ENCODE measurements at regions not wholly inside any gene's neighbourhood (a gene's known extent, or its start where the extent isn't known, plus 50 kb on each side); places are given as distances from the start of the nearest gene placed in this dataset.
"Not testable (repeated sequence)": the region's sequence is repeated elsewhere in the genome, so short reads cannot be mapped to it uniquely, and the experiment has no call there.

- no peaks in the 10 kb centered on the region for H3K27me3 ChIP-seq (ENCODE audit: control insufficient read depth in 4 of 4, insufficient read depth in 4 of 4, low read length in 3 of 4)
- no peak overlapping the region for H3K27ac ChIP-seq (ENCODE audit: low read depth in 1 of 2, low read length in 2 of 2)
- no peak overlapping the region for H3K9ac ChIP-seq (ENCODE audit: low read depth in 1 of 2, low read length in 2 of 2)
- no peak for DNase-seq (ENCODE audit: low spot score)
- TF ChIP-seq EGR1 (IDR thresholded peaks at IDR 0.05; ENCODE audit: low read depth in 2 of 2) = no peak
- no peak for TF ChIP-seq GABPA (IDR thresholded peaks at IDR 0.05 in 1 of 2, conservative IDR thresholded peaks at IDR 0.05 in 1 of 2)
- TF ChIP-seq, protein P1, sequence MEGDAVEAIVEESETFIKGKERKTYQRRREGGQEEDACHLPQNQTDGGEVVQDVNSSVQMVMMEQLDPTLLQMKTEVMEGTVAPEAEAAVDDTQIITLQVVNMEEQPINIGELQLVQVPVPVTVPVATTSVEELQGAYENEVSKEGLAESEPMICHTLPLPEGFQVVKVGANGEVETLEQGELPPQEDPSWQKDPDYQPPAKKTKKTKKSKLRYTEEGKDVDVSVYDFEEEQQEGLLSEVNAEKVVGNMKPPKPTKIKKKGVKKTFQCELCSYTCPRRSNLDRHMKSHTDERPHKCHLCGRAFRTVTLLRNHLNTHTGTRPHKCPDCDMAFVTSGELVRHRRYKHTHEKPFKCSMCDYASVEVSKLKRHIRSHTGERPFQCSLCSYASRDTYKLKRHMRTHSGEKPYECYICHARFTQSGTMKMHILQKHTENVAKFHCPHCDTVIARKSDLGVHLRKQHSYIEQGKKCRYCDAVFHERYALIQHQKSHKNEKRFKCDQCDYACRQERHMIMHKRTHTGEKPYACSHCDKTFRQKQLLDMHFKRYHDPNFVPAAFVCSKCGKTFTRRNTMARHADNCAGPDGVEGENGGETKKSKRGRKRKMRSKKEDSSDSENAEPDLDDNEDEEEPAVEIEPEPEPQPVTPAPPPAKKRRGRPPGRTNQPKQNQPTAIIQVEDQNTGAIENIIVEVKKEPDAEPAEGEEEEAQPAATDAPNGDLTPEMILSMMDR (IDR thresholded peaks at IDR 0.05; ENCODE audit: low read depth, low read length, missing input control) = no peak
- no peak overlapping the region for H3K4me3 ChIP-seq (ENCODE audit: low read depth in 1 of 3, low read length in 3 of 3)
- no peaks in the 10 kb centered on the region for H3K4me1 ChIP-seq (ENCODE audit: control insufficient read depth in 4 of 4, insufficient read depth in 4 of 4, low read length in 3 of 4)
- WGBS = 64% methylated on average over 3 of the region's 3 CpGs
- H3K36me3 ChIP-seq (ENCODE audit: control insufficient read depth in 4 of 4, insufficient read depth in 3 of 4, low read depth in 1 of 4, low read length in 3 of 4) = no peaks in the 10 kb centered on the region
- H3K9me3 ChIP-seq (ENCODE audit: control insufficient read depth in 4 of 4, low read length in 3 of 4) = no peaks in the 10 kb centered on the region
Observed at GRCh38 chr6:48597951-48598350, 487.0 kb upstream of the PTCHD4 start.

GRCh38 chr6:48596830-48597229 lies 485.8 kb upstream of the PTCHD4 start:
- Histone ChIP-seq H3K27ac (ENCODE audit: low read depth in 1 of 2, low read length in 2 of 2) (no peak overlapping the region), H3K9me3 (ENCODE audit: control insufficient read depth in 4 of 4, low read length in 3 of 4) (no peaks in the 10 kb centered on the region), H3K9ac (ENCODE audit: low read depth in 1 of 2, low read length in 2 of 2) (no peak overlapping the region), H3K27me3 (ENCODE audit: control insufficient read depth in 4 of 4, insufficient read depth in 4 of 4, low read length in 3 of 4) (no peaks in the 10 kb centered on the region), H3K4me3 (ENCODE audit: low read depth in 1 of 3, low read length in 3 of 3) (no peak overlapping the region), H3K36me3 (ENCODE audit: control insufficient read depth in 4 of 4, insufficient read depth in 3 of 4, low read depth in 1 of 4, low read length in 3 of 4) (no peaks in the 10 kb centered on the region), H3K4me1 (ENCODE audit: control insufficient read depth in 4 of 4, insufficient read depth in 4 of 4, low read length in 3 of 4) (no peaks in the 10 kb centered on the region)
- no peak for DNase-seq (ENCODE audit: low spot score)
- TF ChIP-seq RAD21 (IDR thresholded peaks at IDR 0.05) (no peak), FOXA2 (IDR thresholded peaks at IDR 0.05) (no peak), RXRA (IDR thresholded peaks at IDR 0.05) (no peak), JUND (IDR thresholded peaks at IDR 0.05) (no peak), HNF4A (conservative IDR thresholded peaks at IDR 0.05) (no peak), EGR1 (IDR thresholded peaks at IDR 0.05; ENCODE audit: low read depth in 2 of 2) (no peak), TAF1 (conservative IDR thresholded peaks at IDR 0.05) (no peak), ATF3 (IDR thresholded peaks at IDR 0.05) (no peak), SP1 (IDR thresholded peaks at IDR 0.05) (no peak), HNF4G (IDR thresholded peaks at IDR 0.05) (no peak)
- TF ChIP-seq, protein P2, sequence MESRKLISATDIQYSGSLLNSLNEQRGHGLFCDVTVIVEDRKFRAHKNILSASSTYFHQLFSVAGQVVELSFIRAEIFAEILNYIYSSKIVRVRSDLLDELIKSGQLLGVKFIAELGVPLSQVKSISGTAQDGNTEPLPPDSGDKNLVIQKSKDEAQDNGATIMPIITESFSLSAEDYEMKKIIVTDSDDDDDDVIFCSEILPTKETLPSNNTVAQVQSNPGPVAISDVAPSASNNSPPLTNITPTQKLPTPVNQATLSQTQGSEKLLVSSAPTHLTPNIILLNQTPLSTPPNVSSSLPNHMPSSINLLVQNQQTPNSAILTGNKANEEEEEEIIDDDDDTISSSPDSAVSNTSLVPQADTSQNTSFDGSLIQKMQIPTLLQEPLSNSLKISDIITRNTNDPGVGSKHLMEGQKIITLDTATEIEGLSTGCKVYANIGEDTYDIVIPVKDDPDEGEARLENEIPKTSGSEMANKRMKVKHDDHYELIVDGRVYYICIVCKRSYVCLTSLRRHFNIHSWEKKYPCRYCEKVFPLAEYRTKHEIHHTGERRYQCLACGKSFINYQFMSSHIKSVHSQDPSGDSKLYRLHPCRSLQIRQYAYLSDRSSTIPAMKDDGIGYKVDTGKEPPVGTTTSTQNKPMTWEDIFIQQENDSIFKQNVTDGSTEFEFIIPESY (IDR thresholded peaks at IDR 0.05) = no peak
- TF ChIP-seq, protein P3, sequence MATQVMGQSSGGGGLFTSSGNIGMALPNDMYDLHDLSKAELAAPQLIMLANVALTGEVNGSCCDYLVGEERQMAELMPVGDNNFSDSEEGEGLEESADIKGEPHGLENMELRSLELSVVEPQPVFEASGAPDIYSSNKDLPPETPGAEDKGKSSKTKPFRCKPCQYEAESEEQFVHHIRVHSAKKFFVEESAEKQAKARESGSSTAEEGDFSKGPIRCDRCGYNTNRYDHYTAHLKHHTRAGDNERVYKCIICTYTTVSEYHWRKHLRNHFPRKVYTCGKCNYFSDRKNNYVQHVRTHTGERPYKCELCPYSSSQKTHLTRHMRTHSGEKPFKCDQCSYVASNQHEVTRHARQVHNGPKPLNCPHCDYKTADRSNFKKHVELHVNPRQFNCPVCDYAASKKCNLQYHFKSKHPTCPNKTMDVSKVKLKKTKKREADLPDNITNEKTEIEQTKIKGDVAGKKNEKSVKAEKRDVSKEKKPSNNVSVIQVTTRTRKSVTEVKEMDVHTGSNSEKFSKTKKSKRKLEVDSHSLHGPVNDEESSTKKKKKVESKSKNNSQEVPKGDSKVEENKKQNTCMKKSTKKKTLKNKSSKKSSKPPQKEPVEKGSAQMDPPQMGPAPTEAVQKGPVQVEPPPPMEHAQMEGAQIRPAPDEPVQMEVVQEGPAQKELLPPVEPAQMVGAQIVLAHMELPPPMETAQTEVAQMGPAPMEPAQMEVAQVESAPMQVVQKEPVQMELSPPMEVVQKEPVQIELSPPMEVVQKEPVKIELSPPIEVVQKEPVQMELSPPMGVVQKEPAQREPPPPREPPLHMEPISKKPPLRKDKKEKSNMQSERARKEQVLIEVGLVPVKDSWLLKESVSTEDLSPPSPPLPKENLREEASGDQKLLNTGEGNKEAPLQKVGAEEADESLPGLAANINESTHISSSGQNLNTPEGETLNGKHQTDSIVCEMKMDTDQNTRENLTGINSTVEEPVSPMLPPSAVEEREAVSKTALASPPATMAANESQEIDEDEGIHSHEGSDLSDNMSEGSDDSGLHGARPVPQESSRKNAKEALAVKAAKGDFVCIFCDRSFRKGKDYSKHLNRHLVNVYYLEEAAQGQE (IDR thresholded peaks at IDR 0.05) = no peak
- TF ChIP-seq, protein P1 (IDR thresholded peaks at IDR 0.05; ENCODE audit: low read depth, low read length, missing input control) = no peak

- not testable (repeated sequence) for H3K4me3 ChIP-seq (ENCODE audit: low read depth in 1 of 3, low read length in 3 of 3); DNase-seq (ENCODE audit: low spot score); H3K9ac ChIP-seq (ENCODE audit: low read depth in 1 of 2, low read length in 2 of 2); H3K4me1 ChIP-seq (ENCODE audit: control insufficient read depth in 4 of 4, insufficient read depth in 4 of 4, low read length in 3 of 4); H3K36me3 ChIP-seq (ENCODE audit: control insufficient read depth in 4 of 4, insufficient read depth in 3 of 4, low read depth in 1 of 4, low read length in 3 of 4); H3K27me3 ChIP-seq (ENCODE audit: control insufficient read depth in 4 of 4, insufficient read depth in 4 of 4, low read length in 3 of 4); H3K9me3 ChIP-seq (ENCODE audit: control insufficient read depth in 4 of 4, low read length in 3 of 4); H3K27ac ChIP-seq (ENCODE audit: low read depth in 1 of 2, low read length in 2 of 2)
Observed at GRCh38 chr6:48591158-48591557, 480.2 kb upstream of the PTCHD4 start.

All from liver (tissue), 8 donors.